ENCODE measurements at regions not wholly inside any gene's neighbourhood (a gene's known extent, or its start where the extent isn't known, plus 50 kb on each side); places are given as distances from the start of the nearest gene placed in this dataset.
A peak's percentile ranks its signal among the peaks of the same experiment; 100 is the strongest.
"Not testable (repeated sequence)": the region's sequence is repeated elsewhere in the genome, so short reads cannot be mapped to it uniquely, and the experiment has no call there.

GRCh38 chr9:135343837-135344522, 135.6 kb upstream of the PPP1R26 start:
- peak; percentile 19 for DNase-seq

DNA sequence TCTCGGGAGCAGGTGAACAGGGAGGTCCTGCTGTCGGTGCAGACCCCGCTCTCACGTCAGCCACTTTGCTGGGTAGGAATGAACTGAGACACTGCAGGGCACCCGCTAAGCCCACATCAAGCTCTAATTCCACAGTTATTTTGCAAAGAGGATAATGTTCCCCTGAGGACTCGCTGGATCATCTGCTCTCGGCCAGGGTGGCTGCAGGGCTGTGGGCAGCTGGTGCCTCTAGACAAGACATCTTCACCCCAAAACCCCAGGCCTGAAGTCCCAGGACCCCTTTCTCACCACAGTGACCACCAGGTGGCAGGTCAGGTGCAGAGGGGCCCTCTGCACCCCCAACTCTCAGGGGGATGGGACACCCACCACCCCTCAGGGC, 135.1 kb upstream of the PPP1R26 start:
- no peak for DNase-seq

DNA sequence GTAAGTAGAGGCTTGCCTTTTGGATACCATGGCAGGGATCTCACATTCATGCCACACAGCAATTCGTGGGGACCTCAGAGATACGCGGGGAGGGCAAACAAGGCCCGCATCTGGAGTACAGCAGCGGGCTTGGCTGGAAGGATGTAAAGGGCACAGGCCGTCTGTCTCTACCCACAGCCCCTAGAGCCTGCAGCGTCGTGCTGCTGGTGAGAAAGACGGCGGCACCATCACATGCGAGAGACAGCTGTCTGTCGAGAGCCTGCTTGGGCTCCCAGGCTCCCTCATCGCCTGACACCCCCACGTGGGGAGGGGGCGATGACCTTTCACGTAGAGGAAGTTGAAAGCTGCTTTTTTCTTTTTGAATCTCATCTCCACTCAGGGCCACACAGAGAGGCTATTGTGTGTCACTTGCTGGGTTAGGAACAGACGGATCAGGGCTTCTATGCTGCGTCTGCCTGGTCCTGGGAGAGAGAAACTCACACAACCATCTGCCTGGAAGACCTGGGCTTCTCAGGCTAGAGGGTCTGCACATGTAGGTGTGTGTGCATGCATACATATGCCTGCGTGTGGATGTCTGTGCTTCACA, 134.6 kb upstream of the PPP1R26 start:
- DNase-seq: no peak

DNA sequence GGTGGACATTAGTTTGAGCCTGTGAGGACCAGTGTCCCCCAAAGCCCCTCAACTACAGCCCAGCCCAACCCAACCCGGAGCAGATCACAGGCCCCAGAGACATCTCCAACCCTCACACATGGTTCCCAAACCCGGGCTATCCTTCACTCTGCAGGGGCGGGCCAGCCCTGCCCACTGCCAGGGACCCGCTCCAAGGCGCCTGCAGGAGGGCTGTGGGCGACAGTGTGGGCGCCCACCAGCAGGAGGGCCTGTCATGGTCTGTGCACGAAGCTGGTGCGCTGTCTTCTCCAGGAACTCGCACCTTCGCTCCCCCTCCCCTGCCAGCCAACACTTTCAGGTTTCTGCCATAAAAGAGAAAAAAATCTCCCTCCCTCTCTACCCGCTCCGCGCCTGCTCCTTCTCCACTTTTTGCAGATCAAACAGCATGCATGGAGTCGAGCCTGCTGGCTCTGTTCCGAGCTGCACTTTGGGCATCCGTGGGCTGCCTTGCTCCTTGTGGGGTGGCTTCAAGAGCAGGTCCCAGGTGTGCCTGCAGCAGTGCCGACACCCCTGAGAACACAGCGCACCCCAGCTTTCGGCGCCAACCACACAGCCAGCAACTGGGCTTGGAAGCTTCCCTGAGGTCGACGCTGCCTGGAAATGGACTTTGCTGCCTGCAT, 133.7 kb upstream of the PPP1R26 start:
- DNase-seq: no peak

- DNase-seq: no peak
Observed at GRCh38 chr9:135346438-135347050, 133.0 kb upstream of the PPP1R26 start.

- no peak for DNase-seq
Observed at GRCh38 chr9:135347461-135347860, 132.1 kb upstream of the PPP1R26 start.

GRCh38 chr9:135348076-135348787, 131.3 kb upstream of the PPP1R26 start:
- DNase-seq: no peak

GRCh38 chr9:135348788-135349150, 130.8 kb upstream of the PPP1R26 start:
- no peak for DNase-seq

- DNase-seq: no peak
Observed at GRCh38 chr9:135349212-135350002, 130.2 kb upstream of the PPP1R26 start.

GRCh38 chr9:135350003-135350315, 129.6 kb upstream of the PPP1R26 start:
- DNase-seq: no peak

DNA sequence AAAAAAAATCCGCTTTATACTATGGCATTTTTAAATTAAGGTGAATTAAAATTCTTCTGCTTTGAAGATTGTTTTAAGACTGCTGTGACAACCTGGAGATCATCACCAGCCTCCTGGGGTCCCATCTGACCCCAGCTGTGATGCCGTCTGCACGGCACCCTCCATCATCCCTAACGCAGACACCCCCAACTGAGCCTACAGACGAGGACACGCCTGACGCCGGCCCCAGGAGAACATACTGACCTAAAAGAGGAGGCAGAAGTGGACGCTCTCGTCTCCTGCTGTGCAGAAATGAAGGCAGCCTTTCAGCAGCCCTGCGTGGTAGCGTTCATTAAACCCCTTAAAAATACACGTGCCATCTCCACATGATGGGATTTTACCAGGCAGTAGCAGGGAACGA, 125.6 kb upstream of the PPP1R26 start:
- no peak for DNase-seq

DNA sequence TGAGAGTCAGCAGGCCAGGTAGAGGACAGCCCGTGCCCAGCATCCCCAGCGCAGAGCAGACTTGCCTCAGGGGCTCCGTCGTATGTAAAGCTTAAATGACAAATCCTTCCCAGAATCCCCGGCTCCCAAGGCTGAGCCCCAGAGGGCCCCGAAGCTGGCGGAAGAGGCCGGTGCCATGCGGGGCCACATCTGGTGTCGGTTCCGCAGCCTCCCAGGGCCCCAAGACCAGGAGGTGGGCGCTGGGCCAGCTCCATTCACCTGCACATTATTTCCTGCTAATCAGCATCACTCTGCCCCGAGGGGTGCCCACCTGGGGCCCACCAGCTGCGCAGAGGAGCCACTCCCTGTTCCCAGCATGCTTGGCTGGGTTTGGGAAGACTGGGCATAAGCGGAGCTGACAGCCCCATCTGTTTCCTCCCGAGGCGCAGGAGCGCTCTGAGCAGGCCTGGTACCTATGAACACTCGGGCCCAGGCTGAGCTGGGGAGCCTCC, 124.0 kb upstream of the PPP1R26 start:
- DNase-seq: no peak

DNA sequence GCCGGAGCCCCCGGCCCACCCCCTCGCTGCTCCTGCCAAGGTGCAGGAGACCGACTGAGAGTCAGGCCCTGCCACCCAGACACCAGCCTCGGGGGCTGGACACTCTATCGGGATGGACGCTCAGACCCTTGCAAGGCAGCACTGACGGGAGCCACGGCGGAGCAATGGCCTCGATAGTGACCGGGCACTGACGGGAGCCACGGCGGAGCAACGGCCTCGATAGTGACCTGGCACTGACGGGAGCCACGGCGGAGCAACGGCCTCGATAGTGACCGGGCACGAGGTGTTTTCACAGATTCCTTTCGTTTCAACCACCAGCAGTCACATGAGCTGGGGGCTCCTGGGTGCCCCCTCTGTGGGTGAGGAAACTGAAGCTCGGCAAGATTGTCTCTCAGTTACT, 123.6 kb upstream of the PPP1R26 start:
- DNase-seq: no peak

- DNase-seq: no peak
Observed at GRCh38 chr9:135356796-135357195, 122.8 kb upstream of the PPP1R26 start.

DNA sequence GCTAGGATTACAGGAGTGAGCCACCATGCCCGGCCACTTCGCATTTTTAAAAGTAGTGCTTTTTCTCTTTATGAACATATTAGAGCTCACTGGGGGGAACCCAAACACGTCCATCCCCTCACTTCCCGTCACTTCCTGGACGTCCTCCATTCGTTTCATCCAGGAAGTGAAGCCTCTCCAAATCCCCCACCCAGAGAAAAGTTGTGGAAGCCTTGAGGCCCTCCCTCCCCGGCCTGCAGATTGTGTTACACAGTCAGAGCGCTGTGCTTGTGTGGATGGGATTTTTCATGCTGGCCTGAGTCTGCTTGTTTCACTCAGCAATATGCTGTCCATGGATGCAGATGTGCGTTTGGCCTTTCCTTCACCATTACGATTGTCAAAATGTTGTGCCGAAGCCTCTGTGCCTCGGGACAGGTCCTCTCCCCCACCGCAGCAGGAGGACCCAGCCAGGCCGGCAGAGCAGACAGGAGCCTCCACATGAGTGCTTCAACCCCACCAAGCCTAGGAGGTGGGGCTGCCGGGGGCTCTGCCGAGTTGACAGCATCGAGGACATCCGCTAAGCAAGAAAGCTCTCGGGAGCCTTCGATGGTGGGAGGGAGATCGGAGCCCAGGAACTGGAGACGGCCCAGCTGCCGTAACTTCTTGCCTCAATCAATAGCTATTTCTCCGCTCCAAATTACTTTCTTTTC, 121.6 kb upstream of the PPP1R26 start:
- DNase-seq: no peak

DNA sequence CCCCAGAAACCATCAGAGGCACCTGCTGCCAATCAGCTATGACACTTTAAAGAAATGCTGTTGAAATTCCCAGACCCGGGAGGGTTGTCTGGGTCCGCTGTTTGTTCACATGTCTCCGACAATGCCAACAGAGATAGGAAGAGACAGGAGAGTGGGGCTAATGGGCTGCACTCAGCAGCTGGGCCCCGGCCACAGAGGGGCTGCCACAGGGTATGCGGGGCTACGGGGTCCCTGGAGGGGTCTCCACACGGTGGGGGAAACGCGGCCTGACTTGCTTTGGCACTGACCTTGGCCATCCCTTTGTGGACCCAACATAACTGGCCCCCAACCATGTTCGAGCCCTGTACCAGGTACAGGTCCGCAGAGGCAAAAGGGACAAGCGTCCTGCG, 121.0 kb upstream of the PPP1R26 start:
- no peak for DNase-seq

- no peak for DNase-seq
Observed at GRCh38 chr9:135359764-135360163, 119.8 kb upstream of the PPP1R26 start.

- DNase-seq: no peak
Observed at GRCh38 chr9:135360617-135361016, 119.0 kb upstream of the PPP1R26 start.

GRCh38 chr9:135361668-135362067, 117.9 kb upstream of the PPP1R26 start:
- not testable (repeated sequence) for DNase-seq

DNA sequence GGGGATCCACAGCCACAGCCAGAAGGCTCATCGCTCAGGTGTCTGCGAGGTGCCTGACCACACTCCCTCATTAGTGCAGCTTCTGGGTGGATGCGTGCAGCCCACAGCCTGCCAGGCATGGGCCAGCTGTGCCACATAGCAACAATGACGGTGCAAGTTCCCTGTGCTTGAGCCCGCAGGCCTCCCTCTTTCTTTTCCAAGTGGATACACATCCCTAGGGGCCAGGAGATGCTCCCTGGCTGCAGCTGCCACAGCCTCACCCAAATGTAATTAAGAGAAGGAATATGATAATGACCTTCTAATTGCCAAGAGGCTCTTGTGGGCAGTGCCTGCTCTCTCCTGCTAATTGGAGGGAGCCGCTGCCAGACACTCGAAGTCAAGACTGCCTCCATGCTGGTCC, 116.0 kb upstream of the PPP1R26 start:
- no peak for DNase-seq

DNA sequence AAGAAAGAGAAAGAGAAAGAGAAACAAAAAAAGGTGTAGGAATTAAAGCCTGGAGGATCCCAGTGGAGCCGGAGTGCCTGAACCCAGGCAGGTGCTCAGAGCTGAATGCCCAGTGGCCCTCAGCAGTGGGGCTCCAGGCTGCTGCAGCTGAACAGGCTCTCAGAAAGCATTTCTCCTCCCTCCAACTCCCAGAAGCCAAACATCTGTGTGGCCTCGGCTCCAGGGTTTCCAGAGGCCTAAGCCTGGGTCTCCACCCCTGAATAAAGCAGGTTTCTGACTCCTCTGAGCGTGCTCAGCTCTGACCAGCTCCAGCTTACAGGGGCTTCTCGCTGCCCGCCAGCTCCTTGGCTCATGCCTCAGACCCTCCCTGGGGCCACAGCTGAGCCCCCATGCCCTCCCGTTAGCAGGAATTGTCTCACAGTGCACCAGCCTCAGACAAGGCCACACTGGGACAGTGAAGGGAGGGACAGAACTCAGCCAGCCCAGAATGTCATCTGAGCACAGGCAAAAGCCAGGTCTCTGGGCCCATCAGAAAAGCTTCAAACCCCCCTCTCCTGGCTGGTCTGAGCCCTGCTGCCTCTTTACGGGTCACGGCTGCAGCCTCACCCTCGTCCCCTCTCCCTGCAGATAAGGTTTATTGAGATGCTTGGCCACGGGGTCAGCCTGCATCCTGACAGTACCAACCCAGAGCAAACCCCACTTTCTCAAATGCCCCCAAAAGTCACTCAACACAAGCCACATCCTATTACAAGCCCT, 114.4 kb upstream of the PPP1R26 start:
- DNase-seq: no peak

Data from fibroblast of skin of right quadriceps (primary cell).